CD14-positive monocyte (primary cell): ENCODE measurements at regions not wholly inside any gene's neighbourhood (a gene's known extent, or its start where the extent isn't known, plus 50 kb on each side); places are given as distances from the start of the nearest gene placed in this dataset.

ENCODE experiments used
- DNase-seq, 3 donors: peaks; one replicate each; pipeline ENCODE4 v3.0.0-alpha.2; 2011 to 2022
- H2AFZ ChIP-seq: 2 replicates; pipeline ENCODE4 v1.6.0; 2012; ENCODE audit warnings: mild to moderate bottlenecking, low read depth, low read length, inconsistent platforms; ENCODE audit not compliant: insufficient read depth, poor library complexity, severe bottlenecking
- H3K27ac ChIP-seq, 2 donors: 1 replicate in 1 of 2; 2 replicates in 1 of 2; pipeline ENCODE4 v1.5.1; 2012 to 2013; ENCODE audit warnings: low read length in 2 of 2, control low read depth in 1 of 2, inconsistent platforms in 1 of 2, low read depth in 1 of 2, mild to moderate bottlenecking in 1 of 2
- H3K27me3 ChIP-seq, 2 donors: one replicate each; pipeline versions ENCODE4 v1.6.0 to v1.6.1; 2011 to 2013; ENCODE audit warnings: low read length in 2 of 2; ENCODE audit not compliant: control insufficient read depth in 2 of 2, insufficient read depth in 2 of 2
- H3K36me3 ChIP-seq, 2 donors: replicated peaks in 1 of 2; 1 replicate in 1 of 2; 2 replicates in 1 of 2; pipeline versions ENCODE4 v1.5.1 to v1.6.1; 2012 to 2013; ENCODE audit warnings: low read length in 2 of 2, control low read depth in 1 of 2, inconsistent platforms in 1 of 2, mild to moderate bottlenecking in 1 of 2; ENCODE audit not compliant: insufficient read depth in 2 of 2, control insufficient read depth in 1 of 2
- H3K4me1 ChIP-seq, 2 donors: 1 replicate in 1 of 2; 2 replicates in 1 of 2; pipeline versions ENCODE4 v1.5.1 to v1.6.1; 2012 to 2013; ENCODE audit warnings: low read length in 2 of 2, control low read depth in 1 of 2, inconsistent platforms in 1 of 2, mild to moderate bottlenecking in 1 of 2, moderate library complexity in 1 of 2; ENCODE audit not compliant: insufficient read depth in 2 of 2, control insufficient read depth in 1 of 2
- H3K4me2 ChIP-seq: replicated peaks from 2 replicates; pipeline ENCODE3; 2012; ENCODE audit warnings: low read length, moderate library complexity, mild to moderate bottlenecking; ENCODE audit not compliant: poor library complexity, severe bottlenecking; ENCODE audit errors: extremely low read depth
- H3K4me3 ChIP-seq, 3 experiments: fragments of 200-600 bp in 1 of 3; sonication (generic) in 1 of 3; replicated peaks in 1 of 3; 1 replicate in 2 of 3; 2 replicates in 1 of 3; pipeline ENCODE4 v1.5.1; 2011 to 2013; ENCODE audit warnings: low read length in 3 of 3, mild to moderate bottlenecking in 3 of 3, control low read depth in 2 of 3, low read depth in 2 of 3, inconsistent platforms in 1 of 3, moderate library complexity in 1 of 3
- H3K79me2 ChIP-seq: 2 replicates; pipeline ENCODE4 v1.6.0; 2012; ENCODE audit warnings: mild to moderate bottlenecking, control low read depth, inconsistent platforms, low read length, moderate library complexity; ENCODE audit not compliant: insufficient read depth
- H3K9ac ChIP-seq: 2 replicates; pipeline ENCODE4 v1.6.0; 2017; ENCODE audit warnings: low read length, mild to moderate bottlenecking; ENCODE audit not compliant: insufficient read depth, poor library complexity, severe bottlenecking
- H3K9me3 ChIP-seq, 2 donors: replicated peaks in 1 of 2; 1 replicate in 1 of 2; 2 replicates in 1 of 2; pipeline versions ENCODE4 v1.5.1 to v1.6.1; 2012 to 2013; ENCODE audit warnings: low read length in 2 of 2, control low read depth in 1 of 2; ENCODE audit not compliant: control insufficient read depth in 1 of 2, insufficient read depth in 1 of 2
- H4K20me1 ChIP-seq: 2 replicates; pipeline ENCODE4 v1.6.0; 2012; ENCODE audit warnings: mild to moderate bottlenecking, low read length, control low read depth, moderate library complexity; ENCODE audit not compliant: insufficient read depth
- H3K27ac Mint-ChIP-seq, 7 donors: one replicate each; pipeline ENCODE4 v1.8.0; 2020; ENCODE audit warnings: mild to moderate bottlenecking in 7 of 7, mixed read lengths in 7 of 7, moderate library complexity in 6 of 7, inconsistent platforms in 2 of 7
- H3K27me3 Mint-ChIP-seq, 3 donors: one replicate each; pipeline ENCODE4 v1.8.0; 2021 to 2022; ENCODE audit warnings: low read depth in 3 of 3, mild to moderate bottlenecking in 3 of 3, mixed read lengths in 3 of 3, moderate library complexity in 3 of 3, inconsistent platforms in 1 of 3
- H3K36me3 Mint-ChIP-seq, 2 donors: one replicate each; pipeline ENCODE4 v1.8.0; 2020; ENCODE audit warnings: mixed read lengths in 2 of 2, inconsistent platforms in 1 of 2, mild to moderate bottlenecking in 1 of 2
- H3K4me1 Mint-ChIP-seq: one replicate; pipeline ENCODE4 v1.8.0; 2020; ENCODE audit warnings: mild to moderate bottlenecking, mixed read lengths
- H3K4me3 Mint-ChIP-seq, 2 donors: one replicate each; pipeline ENCODE4 v1.8.0; 2020; ENCODE audit warnings: mild to moderate bottlenecking in 2 of 2, mixed read lengths in 2 of 2, moderate library complexity in 1 of 2
- H3K9me3 Mint-ChIP-seq, 7 donors: one replicate each; pipeline ENCODE4 v1.8.0; 2020 to 2022; ENCODE audit warnings: mixed read lengths in 7 of 7, mild to moderate bottlenecking in 6 of 7, moderate library complexity in 6 of 7, inconsistent platforms in 2 of 7
- CTCF ChIP-seq: fragments of 200-600 bp; IDR thresholded peaks from one replicate; pipeline ENCODE4 v1.8.0; 2022; ENCODE audit warnings: antibody characterized with exemption, mild to moderate bottlenecking
- WGBS: methylation state at CpG from one replicate; pipeline ENCODE4 v1.1.5; 2013; ENCODE audit warnings: missing lambda C conversion rate; ENCODE audit not compliant: insufficient coverage; 5-methylcytosine and 5-hydroxymethylcytosine counted together
- intact Hi-C, 2 donors: fragments of 100-400 bp; cut with micrococcal nuclease; formaldehyde crosslinking; loops; one replicate each; pipeline versions ENCODE4 v1.15.0 to v1.15.1; 2023

- Histone ChIP-seq H3K27me3 (no peaks in the 10 kb centered on the region), H3K4me3 (no peak overlapping the region), H3K9ac (no peak overlapping the region), H3K79me2 (no peaks in the 10 kb centered on the region), H2AFZ (no peak overlapping the region), H3K36me3 (no peaks in the 10 kb centered on the region), H4K20me1 (no peaks in the 10 kb centered on the region), H3K27ac (no peak overlapping the region), H3K9me3 (peaks cover 0 to under 1% of the 10 kb centered on the region in 2 donors), H3K4me2 (no peak overlapping the region), H3K4me1 (no peaks in the 10 kb centered on the region)
- Mint-ChIP-seq H3K4me3 (no peak overlapping the region), H3K27me3 (no peaks in the 10 kb centered on the region), H3K36me3 (no peaks in the 10 kb centered on the region), H3K27ac (no peak overlapping the region), H3K9me3 (peaks cover 0 to 8% (median 4%) of the 10 kb centered on the region in 7 donors), H3K4me1 (no peaks in the 10 kb centered on the region)
- WGBS, result 75% methylated on average over 1 of the region's 1 CpG
- no peak for TF ChIP-seq CTCF
- no peak for DNase-seq
- intact Hi-C loops, result no loop called here
Observed at GRCh38 chr17:71878271-71878670, 242.5 kb upstream of the SOX9 start.

- Mint-ChIP-seq H3K4me1 (no peaks in the 10 kb centered on the region), H3K4me3 (no peak overlapping the region), H3K27me3 (no peaks in the 10 kb centered on the region), H3K9me3 (peaks cover 0 to 8% (median 6%) of the 10 kb centered on the region in 7 donors), H3K36me3 (no peaks in the 10 kb centered on the region), H3K27ac (no peak overlapping the region)
- Histone ChIP-seq H3K9me3 (no peaks in the 10 kb centered on the region), H4K20me1 (no peaks in the 10 kb centered on the region), H3K27ac (no peak overlapping the region), H3K4me2 (no peak overlapping the region), H3K4me3 (no peak overlapping the region), H3K9ac (no peak overlapping the region), H3K79me2 (no peaks in the 10 kb centered on the region), H3K4me1 (no peaks in the 10 kb centered on the region), H3K36me3 (no peaks in the 10 kb centered on the region), H3K27me3 (no peaks in the 10 kb centered on the region), H2AFZ (no peak overlapping the region)
- no CpG with 5 or more reads among the region's 4 CpGs for WGBS
- intact Hi-C loops, result no loop called here
- DNase-seq, result no peak
- no peak for TF ChIP-seq CTCF
Observed at GRCh38 chr17:71878998-71879397, 241.8 kb upstream of the SOX9 start.
